Transverse colon (tissue), 4 donors: ENCODE measurements at regions not wholly inside any gene's neighbourhood (a gene's known extent, or its start where the extent isn't known, plus 50 kb on each side); places are given as distances from the start of the nearest gene placed in this dataset.

Source experiments
- DNase-seq: peaks from one replicate; pipeline ENCODE4 v3.0.0-alpha.2; 2019
- H3K27ac ChIP-seq, 4 donors: fragments of 200-600 bp; sonication (generic); 2 replicates each; pipeline ENCODE4 v1.5.1; 2016 to 2018; ENCODE audit warnings: inconsistent platforms in 4 of 4
- H3K27me3 ChIP-seq: fragments of 200-600 bp; sonication (generic); 2 replicates; pipeline ENCODE4 v1.5.1; 2017; ENCODE audit warnings: inconsistent platforms
- H3K36me3 ChIP-seq, 4 donors: fragments of 200-600 bp; sonication (generic); 2 replicates each; pipeline ENCODE4 v1.5.1; 2017 to 2019; ENCODE audit warnings: inconsistent platforms in 4 of 4
- H3K4me1 ChIP-seq, 4 donors: fragments of 200-600 bp; sonication (generic); 2 replicates each; pipeline ENCODE4 v1.5.1; 2017 to 2020; ENCODE audit warnings: inconsistent platforms in 4 of 4
- H3K4me3 ChIP-seq, 4 donors: fragments of 200-600 bp; sonication (generic); 1 replicate in 1 of 4; 2 replicates in 3 of 4; pipeline versions ENCODE4 v1.5.1 to v1.6.1; 2017 to 2019; ENCODE audit warnings: inconsistent platforms in 4 of 4
- H3K9me3 ChIP-seq, 2 donors: fragments of 200-600 bp; sonication (generic); 2 replicates each; pipeline ENCODE4 v1.5.1; 2017 to 2019; ENCODE audit warnings: inconsistent platforms in 2 of 2
- EP300 ChIP-seq: sonication (generic); formaldehyde crosslinking; IDR thresholded peaks from one replicate; pipeline ENCODE4 v1.6.1; 2017; ENCODE audit warnings: antibody characterized with exemption, low read depth
- POLR2A ChIP-seq: fragments of 450-650 bp; IDR thresholded peaks from one replicate; pipeline ENCODE4 v1.6.1; 2016; ENCODE audit warnings: antibody characterized with exemption, mild to moderate bottlenecking, moderate library complexity
- POLR2AphosphoS5 ChIP-seq, 3 donors: sonication (generic); formaldehyde crosslinking; IDR thresholded peaks; one replicate each; pipeline ENCODE4 v1.6.1; 2016; ENCODE audit warnings: antibody characterized with exemption in 3 of 3
- WGBS, 2 donors: methylation state at CpG; one replicate each; pipeline ENCODE4 v1.1.5; 2018; ENCODE audit warnings: low coverage in 1 of 2; 5-methylcytosine and 5-hydroxymethylcytosine counted together
- in situ Hi-C, 4 donors: fragments of 200-750 bp; cut with MboI; loops; one replicate each; pipeline versions ENCODE4 v1.15.0 to v1.15.1; 2017; ENCODE audit warnings: low sequenced_read_pairs in 3 of 4, low pct_ligation_motif_present in 1 of 4, low pct_unique_long_range_greater_than_20kb in 1 of 4
- intact Hi-C: fragments of 100-400 bp; cut with DNase I; formaldehyde crosslinking; loops from one replicate; pipeline ENCODE4 v1.15.1; 2023; ENCODE audit warnings: low total_unique reads
- TF ChIP-seq, protein P1 (sequence below), 5 experiments: fragments of 200-600 bp in 3 of 5; fragments of 450-650 bp in 2 of 5; sonication (generic) in 3 of 5; IDR thresholded peaks; 1 replicate in 2 of 5; 2 replicates in 3 of 5; pipeline ENCODE4 v1.5.1; 2016 to 2017; ENCODE audit warnings: antibody characterized with exemption in 5 of 5, inconsistent platforms in 3 of 5, mild to moderate bottlenecking in 2 of 5, moderate library complexity in 1 of 5

DNA sequence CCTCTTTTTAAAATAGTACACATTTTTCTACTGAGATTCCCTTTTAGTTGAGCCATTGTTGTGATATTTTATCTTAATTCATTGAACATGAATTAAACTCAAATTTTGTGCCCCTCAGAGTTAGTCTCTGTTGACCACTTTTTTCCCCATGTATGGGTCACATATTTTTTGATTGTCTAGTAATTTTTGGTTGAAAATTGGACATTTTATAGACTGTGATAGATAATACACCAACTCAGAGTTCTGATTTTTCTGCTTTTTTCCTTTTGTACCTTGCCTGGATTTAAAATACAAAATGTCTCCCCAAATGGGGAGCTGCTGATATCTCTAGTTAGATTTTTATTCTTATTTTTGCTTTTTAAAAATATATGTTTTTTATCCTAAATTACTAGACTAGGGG is 291.8 kb upstream of the CITED2 start:
- Histone ChIP-seq H3K36me3 (no peaks in the 10 kb centered on the region), H3K9me3 (peaks cover 0 to 16% of the 10 kb centered on the region in 2 donors), H3K27me3 (no peaks in the 10 kb centered on the region), H3K27ac (no peak overlapping the region), H3K4me1 (no peaks in the 10 kb centered on the region), H3K4me3 (no peak overlapping the region)
- intact Hi-C loops (no loop called here), in situ Hi-C loops (no loop called here)
- TF ChIP-seq, protein P1, sequence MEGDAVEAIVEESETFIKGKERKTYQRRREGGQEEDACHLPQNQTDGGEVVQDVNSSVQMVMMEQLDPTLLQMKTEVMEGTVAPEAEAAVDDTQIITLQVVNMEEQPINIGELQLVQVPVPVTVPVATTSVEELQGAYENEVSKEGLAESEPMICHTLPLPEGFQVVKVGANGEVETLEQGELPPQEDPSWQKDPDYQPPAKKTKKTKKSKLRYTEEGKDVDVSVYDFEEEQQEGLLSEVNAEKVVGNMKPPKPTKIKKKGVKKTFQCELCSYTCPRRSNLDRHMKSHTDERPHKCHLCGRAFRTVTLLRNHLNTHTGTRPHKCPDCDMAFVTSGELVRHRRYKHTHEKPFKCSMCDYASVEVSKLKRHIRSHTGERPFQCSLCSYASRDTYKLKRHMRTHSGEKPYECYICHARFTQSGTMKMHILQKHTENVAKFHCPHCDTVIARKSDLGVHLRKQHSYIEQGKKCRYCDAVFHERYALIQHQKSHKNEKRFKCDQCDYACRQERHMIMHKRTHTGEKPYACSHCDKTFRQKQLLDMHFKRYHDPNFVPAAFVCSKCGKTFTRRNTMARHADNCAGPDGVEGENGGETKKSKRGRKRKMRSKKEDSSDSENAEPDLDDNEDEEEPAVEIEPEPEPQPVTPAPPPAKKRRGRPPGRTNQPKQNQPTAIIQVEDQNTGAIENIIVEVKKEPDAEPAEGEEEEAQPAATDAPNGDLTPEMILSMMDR (IDR thresholded peaks at IDR 0.05): no peak
- TF ChIP-seq POLR2AphosphoS5 (IDR thresholded peaks at IDR 0.05): no peak
- no peak for TF ChIP-seq POLR2A
- TF ChIP-seq EP300: no peak
- no peak for DNase-seq

GRCh38 chr6:139663996-139664395 is 289.5 kb upstream of the CITED2 start:
- TF ChIP-seq EP300 (no peak), POLR2AphosphoS5 (IDR thresholded peaks at IDR 0.05) (no peak), POLR2A (no peak)
- TF ChIP-seq, protein P1 (IDR thresholded peaks at IDR 0.05): no peak
- Histone ChIP-seq H3K4me1 (no peaks in the 10 kb centered on the region), H3K36me3 (no peaks in the 10 kb centered on the region), H3K4me3 (no peak overlapping the region), H3K27ac (no peak overlapping the region), H3K27me3 (no peaks in the 10 kb centered on the region), H3K9me3 (peaks cover 0 to 16% of the 10 kb centered on the region in 2 donors)
- no peak for DNase-seq
- in situ Hi-C loops (no loop called here), intact Hi-C loops (no loop called here)
- WGBS, 2 donors: 100% methylated on average over 1 of the region's 1 CpG; no CpG with 5 or more reads in 1 of the 2 donors

- intact Hi-C loops (no loop called here), in situ Hi-C loops (no loop called here)
- no peak for DNase-seq
- H3K9me3 ChIP-seq: peaks cover 0 to 9% of the 10 kb centered on the region in 2 donors
- H3K4me1 ChIP-seq: peaks cover 0 to 11% (median 6%) of the 10 kb centered on the region in 4 donors
- TF ChIP-seq, protein P1 (IDR thresholded peaks at IDR 0.05): no peak
- TF ChIP-seq POLR2AphosphoS5 (IDR thresholded peaks at IDR 0.05): no peak
- no peak for TF ChIP-seq POLR2A
- TF ChIP-seq EP300: no peak
- no peak overlapping the region for H3K4me3 ChIP-seq
- no peak overlapping the region for H3K27ac ChIP-seq
- H3K36me3 ChIP-seq: no peaks in the 10 kb centered on the region
- WGBS, 2 donors: 34 to 51% methylated on average over 2 of the region's 2 CpGs
- H3K27me3 ChIP-seq: no peaks in the 10 kb centered on the region
Observed at GRCh38 chr6:139659711-139660110, 285.3 kb upstream of the CITED2 start.

- H3K4me3 ChIP-seq: no peak overlapping the region
- peaks cover 0 to 11% (median 6%) of the 10 kb centered on the region in 4 donors for H3K4me1 ChIP-seq
- TF ChIP-seq POLR2A (no peak), EP300 (no peak), POLR2AphosphoS5 (IDR thresholded peaks at IDR 0.05) (no peak)
- DNase-seq: no peak
- no peak overlapping the region for H3K27ac ChIP-seq
- H3K27me3 ChIP-seq: no peaks in the 10 kb centered on the region
- H3K36me3 ChIP-seq: no peaks in the 10 kb centered on the region
- intact Hi-C loops: no loop called here
- H3K9me3 ChIP-seq: peaks cover 0 to 7% of the 10 kb centered on the region in 2 donors
- in situ Hi-C loops: no loop called here
- 86 to 88% methylated on average over 3 of the region's 3 CpGs for WGBS, 2 donors
Observed at GRCh38 chr6:139659196-139659595, 284.7 kb upstream of the CITED2 start.

DNA sequence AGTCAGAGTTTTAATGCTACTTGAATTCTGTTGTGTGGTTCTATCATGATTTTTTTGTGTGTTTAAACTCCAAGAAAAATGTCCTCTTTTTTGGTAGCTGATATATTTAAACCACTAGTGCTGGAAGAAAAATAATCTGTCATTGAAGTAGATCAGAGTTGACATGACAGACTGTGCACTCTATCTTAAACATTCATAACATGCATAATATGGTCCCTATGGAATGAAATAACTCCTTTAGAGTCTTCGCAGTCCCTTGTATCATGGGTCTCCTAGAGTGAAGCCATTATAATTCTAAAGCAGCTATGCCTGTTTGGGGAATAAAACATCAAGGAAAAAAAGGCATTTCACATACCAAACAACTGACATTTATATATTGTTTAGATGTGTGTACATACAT is 282.7 kb upstream of the CITED2 start:
- DNase-seq: no peak
- Histone ChIP-seq H3K9me3 (no peaks in the 10 kb centered on the region), H3K36me3 (no peaks in the 10 kb centered on the region), H3K4me3 (no peak overlapping the region), H3K27ac (peak overlapping the region in 1 of 4 donors; percentile 88), H3K27me3 (no peaks in the 10 kb centered on the region), H3K4me1 (peaks cover 0 to 11% (median 6%) of the 10 kb centered on the region in 4 donors)
- in situ Hi-C loops (no loop called here), intact Hi-C loops (no loop called here)
- TF ChIP-seq, protein P1 (IDR thresholded peaks at IDR 0.05): no peak
- TF ChIP-seq EP300 (no peak), POLR2AphosphoS5 (IDR thresholded peaks at IDR 0.05) (no peak), POLR2A (no peak)
- WGBS, 2 donors: 83 to 98% methylated on average over 1 of the region's 1 CpG
